ENCODE measurements at regions not wholly inside any gene's neighbourhood (a gene's known extent, or its start where the extent isn't known, plus 50 kb on each side); places are given as distances from the start of the nearest gene placed in this dataset.

DNA sequence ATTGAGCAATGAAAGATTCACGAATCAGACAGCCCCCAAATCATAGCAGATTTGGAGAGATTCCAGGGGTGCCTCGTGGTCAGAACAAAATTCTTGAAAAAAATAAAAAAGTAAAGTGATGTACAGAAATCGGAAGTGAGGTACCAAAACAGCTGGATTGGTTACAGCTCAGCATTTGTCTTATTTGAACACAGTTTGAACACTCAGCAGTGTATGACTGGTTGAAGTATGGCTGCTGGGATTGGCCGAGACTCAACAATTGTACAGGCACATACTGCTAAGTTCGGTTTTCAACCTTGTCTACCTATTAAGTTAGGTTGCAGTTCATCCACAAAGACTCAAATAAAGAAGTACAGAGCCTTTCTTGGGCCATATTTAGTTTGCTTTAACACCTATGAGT is 865.4 kb upstream of the TMEM132C start:
- Histone ChIP-seq H3K79me2 (ENCODE audit: insufficient read depth, low read depth, low read length) (no peaks in the 10 kb centered on the region), H3K27ac (ENCODE audit: low read depth, low read length, poor library complexity, severe bottlenecking) (no peak overlapping the region), H3K4me3 (ENCODE audit: low read depth, low read length, poor library complexity, severe bottlenecking) (no peak overlapping the region), H3K9me3 (ENCODE audit: low read length) (no peaks in the 10 kb centered on the region), H3K4me2 (ENCODE audit: low read length) (no peak overlapping the region), H2AFZ (ENCODE audit: low read length) (no peak overlapping the region), H3K9me2 (ENCODE audit: insufficient read depth, low read length) (no peaks in the 10 kb centered on the region), H4K20me1 (ENCODE audit: insufficient read depth, low read length) (no peaks in the 10 kb centered on the region), H3K36me3 (ENCODE audit: insufficient read depth, low read length) (no peaks in the 10 kb centered on the region), H3K4me1 (ENCODE audit: insufficient read depth, low read length, poor library complexity, severe bottlenecking) (no peaks in the 10 kb centered on the region)
- no TSS peak for BruUV-seq (replicated peaks)
- CTCF ChIA-PET (ENCODE audit: unreplicated experiment), result no interaction called here
- POLR2A ChIA-PET, result interaction anchor here (0.7 kb wide), 1 partner anchor 643 kb away, joined by 3 read pairs; no protein-coding TSS in a partner anchor
- DNase-seq (ENCODE audit: low spot score), result no peak
- intact Hi-C loops (cut with micrococcal nuclease; ENCODE audit: unreplicated experiment), result no loop called here
- TF ChIP-seq, protein P1, sequence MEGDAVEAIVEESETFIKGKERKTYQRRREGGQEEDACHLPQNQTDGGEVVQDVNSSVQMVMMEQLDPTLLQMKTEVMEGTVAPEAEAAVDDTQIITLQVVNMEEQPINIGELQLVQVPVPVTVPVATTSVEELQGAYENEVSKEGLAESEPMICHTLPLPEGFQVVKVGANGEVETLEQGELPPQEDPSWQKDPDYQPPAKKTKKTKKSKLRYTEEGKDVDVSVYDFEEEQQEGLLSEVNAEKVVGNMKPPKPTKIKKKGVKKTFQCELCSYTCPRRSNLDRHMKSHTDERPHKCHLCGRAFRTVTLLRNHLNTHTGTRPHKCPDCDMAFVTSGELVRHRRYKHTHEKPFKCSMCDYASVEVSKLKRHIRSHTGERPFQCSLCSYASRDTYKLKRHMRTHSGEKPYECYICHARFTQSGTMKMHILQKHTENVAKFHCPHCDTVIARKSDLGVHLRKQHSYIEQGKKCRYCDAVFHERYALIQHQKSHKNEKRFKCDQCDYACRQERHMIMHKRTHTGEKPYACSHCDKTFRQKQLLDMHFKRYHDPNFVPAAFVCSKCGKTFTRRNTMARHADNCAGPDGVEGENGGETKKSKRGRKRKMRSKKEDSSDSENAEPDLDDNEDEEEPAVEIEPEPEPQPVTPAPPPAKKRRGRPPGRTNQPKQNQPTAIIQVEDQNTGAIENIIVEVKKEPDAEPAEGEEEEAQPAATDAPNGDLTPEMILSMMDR (conservative IDR thresholded peaks at IDR 0.05; ENCODE audit: low read length), result no peak
- TF ChIP-seq EZH2phosphoT487 (IDR thresholded peaks at IDR 0.05; ENCODE audit: borderline replicate concordance, low read depth, low read length), result no peak

DNA sequence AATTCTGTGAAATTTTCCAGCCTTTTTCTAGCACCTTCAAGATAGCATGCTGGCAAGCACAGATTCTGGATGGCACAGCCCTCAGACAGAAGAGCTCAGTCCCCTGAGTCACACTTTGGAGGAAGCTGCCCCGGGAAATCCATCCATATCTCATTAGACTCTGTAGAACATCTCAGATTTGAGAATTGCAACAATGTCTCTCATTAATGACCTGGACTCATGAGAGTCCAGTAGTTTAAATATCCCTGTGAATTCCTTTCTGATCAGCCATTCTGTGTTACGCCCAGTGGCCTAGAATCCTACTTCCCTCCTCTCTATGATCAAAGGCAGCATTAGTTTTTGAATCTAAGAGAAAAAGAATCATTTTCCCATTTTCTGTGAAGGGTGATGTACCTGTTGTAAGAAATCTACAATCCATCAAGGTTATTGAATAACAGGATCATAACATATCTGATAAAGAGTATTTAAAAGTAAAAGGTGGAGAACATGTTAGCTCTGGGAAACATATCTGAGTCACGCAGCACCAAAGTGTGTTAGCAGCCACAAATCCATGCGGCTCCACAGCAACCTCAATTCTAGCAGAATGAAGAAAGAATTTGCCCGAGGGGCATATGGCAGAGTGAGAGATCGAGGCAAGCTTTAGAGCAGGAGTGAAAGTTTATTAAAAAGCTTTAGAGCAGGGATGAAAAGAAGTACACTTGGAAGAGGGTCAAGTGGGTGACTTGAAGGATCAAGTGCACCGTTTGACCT is 855.6 kb upstream of the TMEM132C start:
- no TSS peak for BruUV-seq (replicated peaks)

More for the DNA sequence above, 855.6 kb upstream of the TMEM132C start:
- no peak for TF ChIP-seq EZH2phosphoT487 (IDR thresholded peaks at IDR 0.05; ENCODE audit: borderline replicate concordance, low read depth, low read length)
- TF ChIP-seq, protein P1 (conservative IDR thresholded peaks at IDR 0.05; ENCODE audit: low read length), result no peak
- H3K36me3 ChIP-seq (ENCODE audit: insufficient read depth, low read length), result no peaks in the 10 kb centered on the region
- H3K4me2 ChIP-seq (ENCODE audit: low read length), result no peak overlapping the region
- H3K27ac ChIP-seq (ENCODE audit: low read depth, low read length, poor library complexity, severe bottlenecking), result no peak overlapping the region
- H3K4me3 ChIP-seq (ENCODE audit: low read depth, low read length, poor library complexity, severe bottlenecking), result no peak overlapping the region
- no peaks in the 10 kb centered on the region for H3K9me3 ChIP-seq (ENCODE audit: low read length)
- H3K4me1 ChIP-seq (ENCODE audit: insufficient read depth, low read length, poor library complexity, severe bottlenecking), result no peaks in the 10 kb centered on the region
- H3K9me2 ChIP-seq (ENCODE audit: insufficient read depth, low read length), result no peaks in the 10 kb centered on the region
- no peaks in the 10 kb centered on the region for H3K79me2 ChIP-seq (ENCODE audit: insufficient read depth, low read depth, low read length)
- DNase-seq (ENCODE audit: low spot score), result no peak
- intact Hi-C loops (cut with micrococcal nuclease; ENCODE audit: unreplicated experiment), result no loop called here
- H2AFZ ChIP-seq (ENCODE audit: low read length), result no peak overlapping the region
- H4K20me1 ChIP-seq (ENCODE audit: insufficient read depth, low read length), result no peaks in the 10 kb centered on the region
- ChIA-PET POLR2A (interaction anchor here (0.6 kb wide), 1 partner anchor 17 kb away, joined by 3 read pairs; no protein-coding TSS in a partner anchor), CTCF (ENCODE audit: unreplicated experiment) (no interaction called here)
